HUDEP-2 (cell line): ENCODE measurements at regions not wholly inside any gene's neighbourhood (a gene's known extent, or its start where the extent isn't known, plus 50 kb on each side); places are given as distances from the start of the nearest gene placed in this dataset.

Source experiments
- DNase-seq, 76 experiments: peaks; one replicate each; lab custom pipeline; 2025; ENCODE audit not compliant: unreplicated experiment in 76 of 76; lab: John Stamatoyannopoulos, UW

GRCh38 chr6:125489579-125490285 lies 188.0 kb upstream of the HDDC2 start:
- no peak for DNase-seq

GRCh38 chr6:125491860-125492618 lies 190.3 kb upstream of the HDDC2 start:
- DNase-seq: no peak

- DNase-seq: no peak
These were observed 196.8 kb upstream of the HDDC2 start for GRCh38 chr6:125498606-125499005.

GRCh38 chr6:125499535-125499934 lies 197.8 kb upstream of the HDDC2 start:
- no peak for DNase-seq

- DNase-seq: no peak
These were observed 201.4 kb upstream of the HDDC2 start for GRCh38 chr6:125503181-125503580.

- no peak for DNase-seq
These were observed 206.4 kb upstream of the HDDC2 start for GRCh38 chr6:125507987-125508655.

- DNase-seq: no peak
These were observed 207.0 kb upstream of the HDDC2 start for GRCh38 chr6:125508793-125509192.

- DNase-seq: no peak
These were observed 207.7 kb upstream of the HDDC2 start for GRCh38 chr6:125509477-125509876.

- DNase-seq: no peak
These were observed 208.6 kb upstream of the HDDC2 start for GRCh38 chr6:125510405-125510804.

- no peak for DNase-seq
These were observed 210.1 kb upstream of the HDDC2 start for GRCh38 chr6:125511809-125512396.

- peak in 13 of 76 experiments; percentile 5 to 27 (median 12) for DNase-seq
These were observed 210.9 kb upstream of the HDDC2 start for GRCh38 chr6:125512621-125513020.

GRCh38 chr6:125513978-125514377 lies 212.2 kb upstream of the HDDC2 start:
- DNase-seq: no peak

GRCh38 chr6:125516644-125517043 lies 214.9 kb upstream of the HDDC2 start:
- DNase-seq: no peak

- DNase-seq: no peak
These were observed 217.6 kb upstream of the HDDC2 start for GRCh38 chr6:125519367-125519766.

GRCh38 chr6:125524356-125524755 lies 222.6 kb upstream of the HDDC2 start:
- DNase-seq: no peak

- DNase-seq: no peak
These were observed 223.3 kb upstream of the HEY2 start for GRCh38 chr6:125526007-125526720.

- peak in 51 of 76 experiments; percentile 12 to 77 (median 47) for DNase-seq
These were observed 220.8 kb upstream of the HEY2 start for GRCh38 chr6:125528621-125529041.

- peak in 2 of 76 experiments; percentile 38 to 50 for DNase-seq
These were observed 220.4 kb upstream of the HEY2 start for GRCh38 chr6:125529061-125529460.

- no peak for DNase-seq
These were observed 215.6 kb upstream of the HEY2 start for GRCh38 chr6:125533710-125534397.
